ENCODE measurements at regions not wholly inside any gene's neighbourhood (a gene's known extent, or its start where the extent isn't known, plus 50 kb on each side); places are given as distances from the start of the nearest gene placed in this dataset.

GRCh38 chr12:116382686-116383530 lies 105.4 kb upstream of the MED13L start:
- peak; percentile 52 for DNase-seq

- no peak for DNase-seq
Measured at GRCh38 chr12:116384175-116384574, 106.7 kb upstream of the MED13L start.

GRCh38 chr12:116384691-116385485 lies 107.4 kb upstream of the MED13L start:
- no peak for DNase-seq

DNA sequence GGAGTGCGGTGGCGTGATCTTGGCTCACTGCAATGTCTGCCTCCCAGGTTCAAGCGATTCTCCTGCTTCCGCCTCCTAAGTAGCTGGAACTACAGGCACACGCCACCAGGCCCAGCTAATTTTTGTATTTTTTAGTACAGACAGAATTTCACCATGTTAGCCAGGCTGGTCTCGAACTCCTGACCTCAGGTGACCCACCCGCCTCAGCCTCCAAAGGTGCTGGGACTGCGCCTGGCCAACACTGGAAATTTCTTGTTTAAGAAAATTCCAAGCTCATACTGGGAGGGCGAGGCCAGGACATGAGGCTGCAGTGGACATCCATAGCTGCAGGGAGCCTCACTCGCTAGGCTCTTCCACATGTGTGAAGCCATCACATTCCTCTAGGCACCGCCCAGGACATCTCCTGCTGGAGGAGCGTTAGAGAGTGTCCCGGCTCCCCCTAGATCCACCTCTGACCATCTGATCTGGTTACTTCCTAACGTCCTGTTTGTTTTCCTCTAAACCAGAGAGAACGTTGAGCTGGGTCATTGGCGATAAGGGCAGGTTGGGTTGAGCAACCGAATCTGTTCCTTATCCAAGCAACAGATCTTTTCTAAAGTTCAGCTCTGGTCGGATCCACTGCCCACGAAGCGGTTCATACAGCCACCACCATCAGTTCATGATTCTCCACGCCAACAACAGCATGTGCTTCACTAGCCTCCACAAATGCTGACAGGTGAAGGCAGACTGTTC lies 108.2 kb upstream of the MED13L start:
- no peak for DNase-seq

DNA sequence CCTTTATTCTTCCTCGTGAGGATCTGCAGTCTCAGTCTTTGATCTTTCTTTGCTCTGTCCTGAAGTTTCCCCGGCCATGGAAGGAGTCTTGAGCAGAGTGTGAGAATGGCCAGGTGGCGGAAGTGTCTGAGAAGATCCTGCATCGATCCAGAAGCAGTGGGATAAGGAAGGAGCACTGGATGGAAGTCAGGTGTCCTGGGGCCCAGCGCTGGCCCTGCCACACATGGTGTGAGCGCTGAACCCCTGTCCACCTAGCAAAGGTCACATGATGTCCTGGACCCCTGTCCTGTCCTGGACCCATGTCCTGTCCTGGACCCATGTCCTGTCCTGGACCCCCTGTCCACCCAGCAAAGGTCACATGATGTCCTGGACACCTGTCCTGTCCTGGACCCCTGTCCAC lies 111.8 kb upstream of the MED13L start:
- no peak for DNase-seq

- no peak for DNase-seq
Measured at GRCh38 chr12:116389990-116390389, 112.5 kb upstream of the MED13L start.

GRCh38 chr12:116390401-116391335 lies 113.2 kb upstream of the MED13L start:
- DNase-seq = no peak

- DNase-seq = no peak
Measured at GRCh38 chr12:116391501-116391900, 114.0 kb upstream of the MED13L start.

GRCh38 chr12:116392061-116392460 lies 114.6 kb upstream of the MED13L start:
- no peak for DNase-seq

GRCh38 chr12:116393255-116393654 lies 115.8 kb upstream of the MED13L start:
- DNase-seq = no peak

DNA sequence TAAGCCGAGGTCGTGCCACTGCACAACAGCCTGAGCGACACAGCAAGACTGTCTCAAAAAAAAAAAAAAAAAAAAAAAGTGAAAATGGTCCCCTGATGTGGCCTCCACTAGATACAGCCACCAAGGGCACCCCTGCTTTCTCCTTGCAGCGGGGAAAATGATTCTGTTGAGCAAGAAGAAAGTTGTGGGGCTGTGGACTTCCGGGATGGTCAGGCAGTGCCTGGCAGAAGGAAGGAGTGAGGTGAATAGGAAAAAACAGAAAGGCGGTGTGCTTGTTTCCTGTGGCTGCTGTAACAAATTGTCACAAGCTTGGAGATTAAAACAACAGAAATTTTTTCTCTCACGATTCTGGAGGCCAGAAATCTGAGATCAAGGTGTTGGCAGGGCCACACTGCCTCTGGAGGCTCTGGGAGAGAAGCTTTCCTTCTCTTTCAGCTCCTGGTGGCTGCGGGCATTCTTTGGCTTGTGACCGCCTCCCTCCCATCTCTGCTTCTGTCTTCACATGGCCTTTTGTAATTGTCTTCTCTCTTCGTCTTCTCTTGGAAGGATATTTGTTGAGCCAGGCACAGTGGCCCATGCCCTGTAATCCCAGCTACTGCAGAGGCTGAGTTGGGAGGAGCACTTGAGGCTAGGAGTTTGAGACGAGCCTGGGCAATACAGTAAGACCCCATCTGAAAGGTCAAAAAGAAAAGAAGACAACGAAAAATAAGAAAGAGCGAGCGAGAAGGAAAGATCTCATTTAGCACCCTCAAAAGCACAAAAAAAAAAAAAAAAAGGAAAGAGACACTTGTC lies 116.6 kb upstream of the MED13L start:
- DNase-seq = no peak

DNA sequence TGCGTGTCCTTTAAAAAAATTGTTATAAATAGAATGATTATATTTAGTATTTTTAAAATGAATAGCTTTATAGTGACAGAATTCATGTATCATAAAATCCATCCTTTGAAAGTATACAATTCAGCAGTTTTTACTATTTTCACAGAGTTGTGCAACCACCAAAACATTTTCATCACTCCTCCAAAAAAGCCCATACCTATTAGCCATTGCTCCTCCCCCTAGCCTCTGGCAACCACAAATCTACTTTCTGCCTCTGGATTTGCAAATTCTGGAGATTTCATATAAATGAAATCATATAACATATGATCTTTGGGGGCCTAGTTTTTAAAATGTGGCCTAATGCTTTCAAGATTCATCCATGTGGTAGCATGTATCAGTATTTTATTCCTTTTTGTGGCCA lies 117.9 kb upstream of the MED13L start:
- DNase-seq = no peak

DNA sequence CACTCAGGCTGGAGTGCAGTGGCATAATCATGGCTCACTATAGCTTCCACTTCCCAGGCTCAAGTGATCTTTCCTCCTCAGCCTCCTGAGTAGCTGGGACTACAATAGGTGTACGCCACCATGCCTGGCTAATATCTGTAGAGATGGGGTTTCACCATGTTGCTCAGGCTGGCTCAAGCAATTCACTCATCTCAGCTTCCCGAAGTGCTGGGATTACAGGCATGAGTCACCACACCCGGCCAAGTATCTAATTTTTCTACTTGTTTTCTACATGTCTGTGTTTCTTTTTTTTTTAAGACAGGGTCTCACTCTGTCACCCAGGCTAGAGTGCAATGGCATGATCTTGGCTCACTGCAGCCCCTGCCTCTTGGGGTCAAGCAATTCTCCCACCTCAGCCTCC lies 119.7 kb upstream of the MED13L start:
- no peak for DNase-seq

DNA sequence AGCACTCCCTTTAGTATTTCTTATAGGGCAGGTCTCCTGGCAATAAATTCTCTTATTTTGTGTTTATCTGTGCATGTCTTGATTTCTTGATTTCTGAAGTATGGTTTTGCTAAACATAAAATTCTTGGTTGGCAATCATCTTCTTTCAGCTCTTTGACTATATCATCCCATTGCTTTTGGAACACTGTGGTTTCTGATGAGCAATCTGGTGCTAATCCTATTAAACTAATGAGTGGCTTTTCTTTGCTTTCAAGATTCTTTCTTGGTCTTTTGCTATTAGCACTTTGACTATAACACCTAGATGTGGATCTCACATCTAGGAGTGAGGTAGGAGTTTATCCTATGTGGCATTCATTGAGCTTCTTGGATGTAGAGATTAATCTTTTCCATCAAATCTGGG lies 120.7 kb upstream of the MED13L start:
- DNase-seq = no peak

GRCh38 chr12:116399055-116399454 lies 121.6 kb upstream of the MED13L start:
- DNase-seq = no peak

DNA sequence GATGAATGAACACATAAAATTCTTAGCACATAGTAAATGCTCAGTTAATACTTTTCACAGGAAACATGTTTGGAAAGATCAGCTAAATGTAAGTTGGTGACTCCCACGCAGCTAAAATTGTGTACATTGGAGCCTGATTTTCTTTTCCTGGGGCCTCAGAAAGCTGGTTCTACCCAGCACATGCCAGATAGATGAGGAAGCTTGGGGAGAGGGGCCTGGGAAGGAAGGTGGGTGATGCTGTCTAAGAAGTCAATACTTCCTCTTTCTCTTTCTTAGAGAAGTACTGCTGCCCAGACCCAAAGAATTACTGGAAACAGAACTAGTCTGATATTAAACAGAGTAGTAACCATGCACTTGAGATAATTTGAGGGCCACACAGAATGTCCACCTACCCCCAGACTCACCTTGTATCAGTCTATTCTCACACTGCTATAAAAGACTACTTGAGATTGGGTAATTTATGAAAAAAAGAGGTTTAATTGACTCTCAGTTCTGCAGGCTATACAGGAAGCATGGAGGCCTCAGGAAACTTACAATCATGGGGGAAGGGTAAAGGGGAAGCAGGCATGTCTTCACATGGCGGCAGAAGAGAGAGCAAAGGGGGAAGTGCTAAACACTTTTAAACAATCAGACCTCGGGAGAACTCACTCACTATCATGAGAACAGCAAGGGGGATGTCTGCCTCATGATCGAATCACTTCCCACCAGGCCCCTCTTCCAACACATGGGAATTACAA lies 123.3 kb upstream of the MED13L start:
- DNase-seq = no peak

GRCh38 chr12:116401565-116401964 lies 124.1 kb upstream of the MED13L start:
- DNase-seq = no peak

- no peak for DNase-seq
Measured at GRCh38 chr12:116402163-116402939, 124.9 kb upstream of the MED13L start.

DNA sequence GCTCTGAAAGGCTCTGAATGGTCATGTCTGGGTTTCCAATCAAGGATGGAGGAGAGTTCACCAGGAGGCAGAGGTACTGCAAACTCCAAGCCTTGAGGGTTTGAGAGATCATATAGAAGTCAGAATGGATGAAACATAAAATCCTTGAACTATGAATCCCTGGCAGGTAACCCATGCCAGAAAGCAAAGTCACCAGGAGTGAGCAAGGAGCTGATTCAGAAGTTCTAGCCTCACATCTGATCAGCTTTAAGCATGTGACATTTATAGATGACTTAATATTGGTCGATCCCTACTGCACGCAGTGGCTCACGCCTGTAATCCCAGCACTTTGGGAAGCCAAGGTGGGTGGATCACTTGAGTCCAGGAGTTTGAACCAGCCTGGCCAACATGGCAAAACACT lies 126.1 kb upstream of the MED13L start:
- no peak for DNase-seq

- DNase-seq = no peak
Measured at GRCh38 chr12:116404247-116404646, 126.8 kb upstream of the MED13L start.
